ENCODE measurements at regions not wholly inside any gene's neighbourhood (a gene's known extent, or its start where the extent isn't known, plus 50 kb on each side); places are given as distances from the start of the nearest gene placed in this dataset.

DNA sequence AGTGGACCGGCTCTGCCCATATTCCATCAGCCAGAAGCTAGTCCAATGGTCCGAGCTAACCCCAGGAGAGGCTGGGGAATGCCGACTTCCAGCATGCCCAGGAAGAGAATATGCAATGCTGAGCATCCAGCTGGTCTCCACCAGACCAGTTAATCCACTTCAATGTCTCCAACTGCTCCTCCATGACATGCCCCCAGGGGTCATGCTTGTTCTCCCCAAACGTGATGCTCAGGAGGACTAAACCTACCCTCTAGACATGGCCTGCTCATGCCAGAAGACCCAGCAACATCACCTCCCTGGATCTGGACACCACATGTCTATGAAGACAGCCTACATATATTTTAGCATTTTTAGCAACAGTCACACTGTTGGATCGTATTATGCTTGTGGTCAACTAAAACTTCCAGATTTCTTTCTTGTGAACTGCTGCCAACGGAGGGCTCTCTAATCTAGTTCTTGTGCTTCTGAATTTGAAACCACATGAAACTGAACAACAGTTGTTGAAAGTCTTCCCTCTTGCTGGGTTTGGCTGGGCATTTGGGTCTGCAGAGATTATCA, 245.1 kb downstream of the SOX9 start:
- TF ChIP-seq, protein P1, sequence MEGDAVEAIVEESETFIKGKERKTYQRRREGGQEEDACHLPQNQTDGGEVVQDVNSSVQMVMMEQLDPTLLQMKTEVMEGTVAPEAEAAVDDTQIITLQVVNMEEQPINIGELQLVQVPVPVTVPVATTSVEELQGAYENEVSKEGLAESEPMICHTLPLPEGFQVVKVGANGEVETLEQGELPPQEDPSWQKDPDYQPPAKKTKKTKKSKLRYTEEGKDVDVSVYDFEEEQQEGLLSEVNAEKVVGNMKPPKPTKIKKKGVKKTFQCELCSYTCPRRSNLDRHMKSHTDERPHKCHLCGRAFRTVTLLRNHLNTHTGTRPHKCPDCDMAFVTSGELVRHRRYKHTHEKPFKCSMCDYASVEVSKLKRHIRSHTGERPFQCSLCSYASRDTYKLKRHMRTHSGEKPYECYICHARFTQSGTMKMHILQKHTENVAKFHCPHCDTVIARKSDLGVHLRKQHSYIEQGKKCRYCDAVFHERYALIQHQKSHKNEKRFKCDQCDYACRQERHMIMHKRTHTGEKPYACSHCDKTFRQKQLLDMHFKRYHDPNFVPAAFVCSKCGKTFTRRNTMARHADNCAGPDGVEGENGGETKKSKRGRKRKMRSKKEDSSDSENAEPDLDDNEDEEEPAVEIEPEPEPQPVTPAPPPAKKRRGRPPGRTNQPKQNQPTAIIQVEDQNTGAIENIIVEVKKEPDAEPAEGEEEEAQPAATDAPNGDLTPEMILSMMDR (IDR thresholded peaks at IDR 0.05), result no peak
- TF ChIP-seq POLR2A (IDR thresholded peaks at IDR 0.05), result no peak
